AG10803 (cell line): ENCODE measurements at regions not wholly inside any gene's neighbourhood (a gene's known extent, or its start where the extent isn't known, plus 50 kb on each side); places are given as distances from the start of the nearest gene placed in this dataset.

Experiments used
- DNase-seq: peaks from one replicate; pipeline ENCODE4 v3.0.0; 2010; ENCODE audit warnings: low read depth
- H3K4me3 ChIP-seq: 2 replicates; pipeline ENCODE4 v1.5.1; 2011; ENCODE audit warnings: mild to moderate bottlenecking, low read length, control low read depth
- CTCF ChIP-seq: conservative IDR thresholded peaks from 2 replicates; pipeline ENCODE4 v1.5.1; 2011; ENCODE audit warnings: mild to moderate bottlenecking, low read length, control low read depth, inconsistent platforms

GRCh38 chrX:8083286-8083685, 87.8 kb downstream of the VCX2 start:
- DNase-seq = no peak
- no peak overlapping the region for H3K4me3 ChIP-seq
- TF ChIP-seq CTCF = no peak

- DNase-seq = no peak
- no peak overlapping the region for H3K4me3 ChIP-seq
- no peak for TF ChIP-seq CTCF
Measured at GRCh38 chrX:8075636-8076035, 95.4 kb downstream of the VCX2 start.

- no peak for DNase-seq
- TF ChIP-seq CTCF = no peak
- H3K4me3 ChIP-seq = no peak overlapping the region
Measured at GRCh38 chrX:8067754-8068462, 103.2 kb downstream of the VCX2 start.

DNA sequence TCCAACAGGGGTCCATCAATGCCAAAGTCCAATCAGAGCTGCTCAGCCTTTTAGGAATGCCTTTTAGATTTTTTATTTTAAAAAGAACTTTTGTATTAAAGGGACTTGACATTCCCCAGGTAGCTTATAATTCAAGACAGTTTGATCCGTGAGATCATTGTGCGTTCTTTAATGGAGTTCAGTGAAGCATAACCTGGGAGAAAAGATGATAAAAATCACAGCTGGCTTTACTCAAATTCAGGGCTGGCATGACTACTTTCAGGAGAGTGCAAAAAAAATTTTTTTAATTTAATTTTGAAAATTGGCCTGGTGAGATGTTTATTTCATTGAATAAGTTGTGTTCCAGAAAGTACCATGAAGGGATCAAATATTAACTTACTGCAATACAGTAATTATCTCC, 118.2 kb downstream of the VCX2 start:
- no peak for TF ChIP-seq CTCF
- no peak for DNase-seq

DNA sequence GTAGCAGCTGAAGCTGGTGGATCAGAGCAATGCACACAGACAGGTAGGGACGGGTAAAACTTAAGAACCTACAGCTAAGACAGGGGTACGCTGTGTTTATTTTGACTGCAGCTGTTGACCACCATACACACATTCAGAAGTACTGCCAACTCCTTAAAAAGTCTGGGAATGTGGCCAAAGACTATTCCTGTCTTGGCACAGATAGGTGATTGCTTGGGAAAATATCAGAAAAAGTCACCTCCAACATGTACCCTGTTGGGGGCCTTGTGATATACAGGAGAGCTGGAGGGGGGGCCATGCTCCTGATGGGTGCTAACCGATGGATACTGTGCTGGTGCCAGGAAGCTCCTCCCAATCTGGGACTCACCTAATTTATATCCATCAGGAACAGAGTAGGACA, 121.2 kb downstream of the VCX2 start:
- TF ChIP-seq CTCF = no peak
- H3K4me3 ChIP-seq = no peak overlapping the region
- DNase-seq = no peak

More for the DNA sequence above, 118.2 kb downstream of the VCX2 start:
- H3K4me3 ChIP-seq = no peak overlapping the region

DNA sequence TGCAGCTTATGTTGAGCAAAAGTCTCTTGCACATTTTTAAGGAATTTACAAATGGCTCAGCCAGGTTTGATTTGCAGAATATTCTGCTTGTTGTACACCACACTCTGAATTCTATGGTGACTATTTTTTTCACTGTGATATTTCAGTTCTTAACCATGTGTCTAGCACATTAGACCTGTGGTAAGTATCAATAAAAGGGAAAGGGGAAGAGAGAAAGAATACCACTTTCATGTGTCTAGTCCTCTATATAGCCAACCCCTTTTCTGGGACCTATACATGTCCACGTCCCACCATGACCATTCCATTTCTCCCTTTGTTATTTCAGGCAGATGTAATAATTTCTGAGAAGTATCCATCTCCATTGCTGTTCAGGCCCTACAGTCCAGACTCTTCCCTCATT, 121.3 kb upstream of the PNPLA4 start:
- no peak for DNase-seq

More for the DNA sequence above, 121.3 kb upstream of the PNPLA4 start:
- TF ChIP-seq CTCF = no peak
- no peak overlapping the region for H3K4me3 ChIP-seq
